Right forelimb (tissue), 1 donor: ENCODE measurements at regions not wholly inside any gene's neighbourhood (a gene's known extent, or its start where the extent isn't known, plus 50 kb on each side); places are given as distances from the start of the nearest gene placed in this dataset.

Experiments
- DNase-seq: peaks from one replicate; pipeline ENCODE4 v3.0.0-alpha.2; 2018

GRCh38 chr10:1920127-1920526 lies 182.8 kb upstream of the ADARB2 start:
- DNase-seq: no peak

- DNase-seq: no peak
Measured at GRCh38 chr10:1911771-1912170, 174.4 kb upstream of the ADARB2 start.

GRCh38 chr10:1903982-1904381 lies 166.7 kb upstream of the ADARB2 start:
- no peak for DNase-seq

GRCh38 chr10:1896153-1896552 lies 158.8 kb upstream of the ADARB2 start:
- DNase-seq: no peak

- no peak for DNase-seq
Measured at GRCh38 chr10:1895691-1896090, 158.4 kb upstream of the ADARB2 start.

- DNase-seq: no peak
Measured at GRCh38 chr10:1894912-1895311, 157.6 kb upstream of the ADARB2 start.

- no peak for DNase-seq
Measured at GRCh38 chr10:1893941-1894340, 156.6 kb upstream of the ADARB2 start.

- DNase-seq: no peak
Measured at GRCh38 chr10:1886039-1886438, 148.7 kb upstream of the ADARB2 start.

GRCh38 chr10:1882728-1883127 lies 145.4 kb upstream of the ADARB2 start:
- no peak for DNase-seq

- DNase-seq: no peak
Measured at GRCh38 chr10:1882180-1882579, 144.9 kb upstream of the ADARB2 start.

GRCh38 chr10:1881636-1882035 lies 144.3 kb upstream of the ADARB2 start:
- no peak for DNase-seq

GRCh38 chr10:1874533-1874932 lies 137.2 kb upstream of the ADARB2 start:
- no peak for DNase-seq

GRCh38 chr10:1873661-1874315 lies 136.5 kb upstream of the ADARB2 start:
- DNase-seq: no peak

GRCh38 chr10:1872151-1872726 lies 134.9 kb upstream of the ADARB2 start:
- no peak for DNase-seq

GRCh38 chr10:1870491-1870890 lies 133.2 kb upstream of the ADARB2 start:
- DNase-seq: no peak

GRCh38 chr10:1869861-1870260 lies 132.5 kb upstream of the ADARB2 start:
- DNase-seq: no peak

GRCh38 chr10:1860351-1860750 lies 123.0 kb upstream of the ADARB2 start:
- DNase-seq: no peak

- DNase-seq: no peak
Measured at GRCh38 chr10:1858547-1858946, 121.2 kb upstream of the ADARB2 start.

GRCh38 chr10:1858048-1858447 lies 120.7 kb upstream of the ADARB2 start:
- no peak for DNase-seq

- no peak for DNase-seq
Measured at GRCh38 chr10:1855911-1856310, 118.6 kb upstream of the ADARB2 start.

GRCh38 chr10:1854271-1854670 lies 116.9 kb upstream of the ADARB2 start:
- no peak for DNase-seq

- no peak for DNase-seq
Measured at GRCh38 chr10:1853801-1854200, 116.5 kb upstream of the ADARB2 start.

GRCh38 chr10:1852841-1853240 lies 115.5 kb upstream of the ADARB2 start:
- no peak for DNase-seq

GRCh38 chr10:1851762-1852161 lies 114.4 kb upstream of the ADARB2 start:
- DNase-seq: no peak

GRCh38 chr10:1850971-1851527 lies 113.7 kb upstream of the ADARB2 start:
- no peak for DNase-seq
